ENCODE measurements at regions not wholly inside any gene's neighbourhood (a gene's known extent, or its start where the extent isn't known, plus 50 kb on each side); places are given as distances from the start of the nearest gene placed in this dataset.
"Not testable (repeated sequence)": the region's sequence is repeated elsewhere in the genome, so short reads cannot be mapped to it uniquely, and the experiment has no call there.

- no peak for DNase-seq
These were observed 115.2 kb upstream of the MDFIC start for GRCh38 chr7:114806590-114807162.

- no peak for DNase-seq
These were observed 109.3 kb upstream of the MDFIC start for GRCh38 chr7:114812570-114812969.

GRCh38 chr7:114813624-114814023, 108.3 kb upstream of the MDFIC start:
- no peak for DNase-seq

- DNase-seq, result not testable (repeated sequence)
These were observed 104.9 kb upstream of the MDFIC start for GRCh38 chr7:114817036-114817435.

- DNase-seq, result no peak
These were observed 103.4 kb upstream of the MDFIC start for GRCh38 chr7:114818501-114818900.

- no peak for DNase-seq
These were observed 102.1 kb upstream of the MDFIC start for GRCh38 chr7:114819616-114820362.

GRCh38 chr7:114821030-114821900, 100.6 kb upstream of the MDFIC start:
- DNase-seq, result no peak

GRCh38 chr7:114822131-114822530, 99.8 kb upstream of the MDFIC start:
- DNase-seq, result no peak

- no peak for DNase-seq
These were observed 99.0 kb upstream of the MDFIC start for GRCh38 chr7:114822844-114823243.

- DNase-seq, result no peak
These were observed 98.6 kb upstream of the MDFIC start for GRCh38 chr7:114823290-114823689.

- DNase-seq, result no peak
These were observed 96.4 kb upstream of the MDFIC start for GRCh38 chr7:114825423-114825951.

GRCh38 chr7:114830952-114831351, 90.9 kb upstream of the MDFIC start:
- no peak for DNase-seq

GRCh38 chr7:114832906-114833595, 88.8 kb upstream of the MDFIC start:
- no peak for DNase-seq

GRCh38 chr7:114835303-114835702, 86.6 kb upstream of the MDFIC start:
- no peak for DNase-seq

GRCh38 chr7:114835861-114836260, 86.0 kb upstream of the MDFIC start:
- DNase-seq, result no peak

- DNase-seq, result no peak
These were observed 79.3 kb upstream of the MDFIC start for GRCh38 chr7:114842551-114843065.

GRCh38 chr7:114843102-114843501, 78.8 kb upstream of the MDFIC start:
- DNase-seq, result no peak

- DNase-seq, result no peak
These were observed 70.4 kb upstream of the MDFIC start for GRCh38 chr7:114851406-114852061.

GRCh38 chr7:114852293-114852692, 69.6 kb upstream of the MDFIC start:
- no peak for DNase-seq

GRCh38 chr7:114853189-114853588, 68.7 kb upstream of the MDFIC start:
- DNase-seq, result no peak

- no peak for DNase-seq
These were observed 67.5 kb upstream of the MDFIC start for GRCh38 chr7:114854369-114854768.

- no peak for DNase-seq
These were observed 65.3 kb upstream of the MDFIC start for GRCh38 chr7:114856625-114857024.
